Panc1 (cell line): ENCODE measurements at regions not wholly inside any gene's neighbourhood (a gene's known extent, or its start where the extent isn't known, plus 50 kb on each side); places are given as distances from the start of the nearest gene placed in this dataset.

Experiments used
- ATAC-seq: fragments of 200-7000 bp; cut with Tn5 transposase; 2 replicates; pipeline ENCODE4 v1.9.1; 2020; ENCODE audit warnings: mild to moderate bottlenecking, moderate library complexity
- BruUV-seq: library from RNA; stranded (reverse); fragments of 400-500 nt; replicated peaks from 2 replicates; lab custom pipeline; 2021; lab: Mats Ljungman, UMichigan
- CTCF ChIA-PET: fragments of 300-600 bp; sonication (Branson Sonifier 250); formaldehyde crosslinking; loops from one replicate; lab custom pipeline; 2022; ENCODE audit warnings: antibody characterized with exemption; lab: Charles Lee
- POLR2A ChIA-PET: fragments of 300-600 bp; sonication (Branson Sonifier 250); formaldehyde crosslinking; loops from one replicate; lab custom pipeline; 2022; ENCODE audit warnings: antibody characterized with exemption; lab: Charles Lee
- DNase-seq: peaks from one replicate; pipeline ENCODE4 v3.0.0-alpha.2; 2010; ENCODE audit warnings: low read depth, low spot score
- H3K27ac ChIP-seq: 2 replicates; pipeline ENCODE4 v1.5.1; 2011; ENCODE audit warnings: mild to moderate bottlenecking, low read length, inconsistent platforms
- H3K27me3 ChIP-seq: fragments of 200-500 bp; sonication (Bioruptor generic); 2 replicates; pipeline ENCODE4 v1.6.0; 2014; ENCODE audit warnings: low read length, inconsistent platforms; ENCODE audit not compliant: control insufficient read depth, insufficient read depth
- H3K36me3 ChIP-seq: fragments of 200-500 bp; sonication (Bioruptor generic); 2 replicates; pipeline ENCODE4 v1.5.1; 2014; ENCODE audit warnings: inconsistent platforms, mild to moderate bottlenecking, low read length, moderate library complexity; ENCODE audit not compliant: control insufficient read depth, insufficient read depth
- H3K4me1 ChIP-seq: 2 replicates; pipeline ENCODE4 v1.5.1; 2011; ENCODE audit warnings: inconsistent platforms, mild to moderate bottlenecking, low read length, moderate library complexity; ENCODE audit not compliant: control insufficient read depth, insufficient read depth
- H3K4me3 ChIP-seq, 2 experiments: 2 replicates each; pipeline ENCODE4 v1.5.1; 2011 to 2012; ENCODE audit warnings: low read depth in 2 of 2, low read length in 2 of 2, mild to moderate bottlenecking in 2 of 2, inconsistent platforms in 1 of 2, moderate library complexity in 1 of 2
- H3K9me3 ChIP-seq: fragments of 200-500 bp; sonication (Bioruptor generic); 2 replicates; pipeline ENCODE4 v1.5.1; 2014; ENCODE audit warnings: low read depth, mild to moderate bottlenecking, inconsistent platforms, low read length, moderate library complexity; ENCODE audit not compliant: control insufficient read depth, insufficient read depth
- CTCF ChIP-seq: fragments of 450-650 bp; IDR thresholded peaks from 2 replicates; pipeline ENCODE4 v1.5.1; 2017; ENCODE audit warnings: mild to moderate bottlenecking
- POLR2AphosphoS5 ChIP-seq: IDR thresholded peaks from 2 replicates; pipeline ENCODE4 v1.6.1; 2012; ENCODE audit warnings: mild to moderate bottlenecking, low read depth, low read length, moderate library complexity
- REST ChIP-seq, 2 experiments: IDR thresholded peaks; 2 replicates each; pipeline ENCODE4 v1.6.1; 2011 to 2012; ENCODE audit warnings: low read depth in 2 of 2, control low read depth in 1 of 2, low read length in 1 of 2, mild to moderate bottlenecking in 1 of 2, moderate library complexity in 1 of 2; ENCODE audit not compliant: insufficient read depth in 1 of 2
- SIN3A ChIP-seq: IDR thresholded peaks from 2 replicates; pipeline ENCODE4 v1.6.1; 2012; ENCODE audit warnings: low read depth, mild to moderate bottlenecking, low read length, moderate library complexity, borderline replicate concordance; ENCODE audit not compliant: insufficient read depth
- TCF7L2 ChIP-seq: IDR thresholded peaks from 2 replicates; pipeline ENCODE4 v1.6.1; 2011; ENCODE audit warnings: mild to moderate bottlenecking, low read depth, low read length, inconsistent platforms
- in situ Hi-C: cut with HindIII; loops from 2 replicates; pipeline ENCODE4 v1.10.0; 2016; ENCODE audit warnings: low sequenced_read_pairs, low pct_unique_long_range_greater_than_20kb
- intact Hi-C: fragments of 100-400 bp; cut with micrococcal nuclease; formaldehyde crosslinking; loops from one replicate; pipeline ENCODE4 v1.10.0; 2022; ENCODE audit not compliant: unreplicated experiment

- Histone ChIP-seq H3K27me3 (peaks cover 9% of the 10 kb centered on the region), H3K36me3 (no peaks in the 10 kb centered on the region), H3K4me1 (no peaks in the 10 kb centered on the region), H3K4me3 (no peak overlapping the region), H3K27ac (no peak overlapping the region), H3K9me3 (no peaks in the 10 kb centered on the region)
- no peak for DNase-seq
- CTCF ChIA-PET = no interaction called here
- TF ChIP-seq POLR2AphosphoS5 = no peak
- TF ChIP-seq CTCF = no peak
- TF ChIP-seq REST (IDR thresholded peaks at IDR 0.05; ENCODE audit: insufficient read depth in 1 of 2, low read depth in 2 of 2, low read length in 1 of 2) = no peak
- TF ChIP-seq SIN3A = no peak
- TF ChIP-seq TCF7L2 = no peak
- ATAC-seq = no peak
- POLR2A ChIA-PET = no interaction called here
- intact Hi-C loops (no loop called here), in situ Hi-C loops (no loop called here)
- BruUV-seq = no TSS peak
Measured at GRCh38 chr3:135458541-135459322, 506.8 kb upstream of the PPP2R3A start.

- CTCF ChIA-PET = no interaction called here
Measured at GRCh38 chr3:135460273-135460672, 505.3 kb upstream of the PPP2R3A start.

More at GRCh38 chr3:135460273-135460672, 505.3 kb upstream of the PPP2R3A start:
- Histone ChIP-seq H3K27me3 (peaks cover 6% of the 10 kb centered on the region), H3K36me3 (no peaks in the 10 kb centered on the region), H3K4me1 (no peaks in the 10 kb centered on the region), H3K27ac (no peak overlapping the region), H3K9me3 (no peaks in the 10 kb centered on the region), H3K4me3 (no peak overlapping the region)
- no peak for ATAC-seq
- intact Hi-C loops = no loop called here
- in situ Hi-C loops = no loop called here
- BruUV-seq = no TSS peak
- POLR2A ChIA-PET = no interaction called here
- no peak for TF ChIP-seq REST (IDR thresholded peaks at IDR 0.05; ENCODE audit: insufficient read depth in 1 of 2, low read depth in 2 of 2, low read length in 1 of 2)
- TF ChIP-seq CTCF = no peak
- no peak for DNase-seq
